PC-3 (cell line): ENCODE measurements at regions not wholly inside any gene's neighbourhood (a gene's known extent, or its start where the extent isn't known, plus 50 kb on each side); places are given as distances from the start of the nearest gene placed in this dataset.

ENCODE experiments used
- ATAC-seq: fragments of 200-7000 bp; cut with Tn5 transposase; 2 replicates; pipeline ENCODE4 v1.9.1; 2020; ENCODE audit warnings: mild to moderate bottlenecking, moderate library complexity
- BruUV-seq: library from RNA; stranded (reverse); fragments of 400-500 nt; replicated peaks from 2 replicates; lab custom pipeline; 2021; lab: Mats Ljungman, UMichigan
- CTCF ChIA-PET: fragments of 300-600 bp; sonication (Branson Sonifier 250); formaldehyde crosslinking; loops from one replicate; lab custom pipeline; 2022; ENCODE audit warnings: antibody characterized with exemption; lab: Charles Lee
- POLR2A ChIA-PET: fragments of 300-600 bp; sonication (Branson Sonifier 250); formaldehyde crosslinking; loops from one replicate; lab custom pipeline; 2022; ENCODE audit warnings: antibody characterized with exemption; ENCODE audit not compliant: unreplicated experiment; lab: Charles Lee
- DNase-seq: peaks from one replicate; pipeline ENCODE4 v3.0.0-alpha.2; 2015
- H2AFZ ChIP-seq: fragments of 300-600 bp; sonication (generic); 2 replicates; pipeline ENCODE4 v1.6.0; 2016; ENCODE audit warnings: antibody characterized with exemption, low read length
- H3F3A ChIP-seq: fragments of 300-600 bp; sonication (generic); one replicate; pipeline ENCODE4 v1.6.0; 2017; ENCODE audit warnings: antibody characterized with exemption, low read length, control low read depth, mild to moderate bottlenecking; ENCODE audit not compliant: unreplicated experiment
- H3K27ac ChIP-seq: fragments of 300-600 bp; sonication (generic); 2 replicates; pipeline ENCODE4 v1.5.1; 2016; ENCODE audit warnings: mild to moderate bottlenecking, low read length
- H3K27me3 ChIP-seq: fragments of 300-600 bp; sonication (generic); 2 replicates; pipeline ENCODE4 v1.6.1; 2016; ENCODE audit warnings: low read length, mixed read lengths
- H3K36me3 ChIP-seq: fragments of 300-600 bp; sonication (generic); 2 replicates; pipeline ENCODE4 v1.6.1; 2016; ENCODE audit warnings: low read depth, mixed run types, low read length, mixed read lengths
- H3K4me1 ChIP-seq: fragments of 300-600 bp; sonication (generic); 2 replicates; pipeline ENCODE4 v1.5.1; 2016; ENCODE audit warnings: low read length; ENCODE audit not compliant: insufficient read depth
- H3K4me2 ChIP-seq: fragments of 300-600 bp; sonication (generic); 2 replicates; pipeline ENCODE4 v1.6.0; 2016; ENCODE audit warnings: low read length
- H3K4me3 ChIP-seq: fragments of 300-600 bp; sonication (generic); 2 replicates; pipeline ENCODE4 v1.5.1; 2016; ENCODE audit warnings: mild to moderate bottlenecking, low read length, mixed read lengths
- H3K79me2 ChIP-seq: fragments of 300-600 bp; sonication (generic); 2 replicates; pipeline ENCODE4 v1.6.1; 2017; ENCODE audit warnings: low read length, mixed read lengths
- H3K9ac ChIP-seq: fragments of 300-600 bp; sonication (generic); 2 replicates; pipeline ENCODE4 v1.6.0; 2016; ENCODE audit warnings: mild to moderate bottlenecking, low read length
- H3K9me2 ChIP-seq: fragments of 300-600 bp; sonication (generic); replicated peaks from 2 replicates; pipeline ENCODE4 v1.6.1; 2016; ENCODE audit warnings: mixed run types, low read length, mixed read lengths
- H3K9me3 ChIP-seq: fragments of 300-600 bp; sonication (generic); 2 replicates; pipeline ENCODE4 v1.6.1; 2016; ENCODE audit warnings: low read length, mixed read lengths
- H4K20me1 ChIP-seq: fragments of 300-600 bp; sonication (generic); 2 replicates; pipeline ENCODE4 v1.6.1; 2016; ENCODE audit warnings: low read length, mixed read lengths
- CTCF ChIP-seq: fragments of 300-600 bp; sonication (generic); conservative IDR thresholded peaks from 2 replicates; pipeline ENCODE4 v1.5.1; 2017; ENCODE audit warnings: antibody characterized with exemption, low read depth, mild to moderate bottlenecking, low read length
- EZH2 ChIP-seq: fragments of 300-600 bp; sonication (generic); IDR thresholded peaks from one replicate; pipeline ENCODE4 v1.6.1; 2017; ENCODE audit warnings: antibody characterized with exemption, mild to moderate bottlenecking, low read length; ENCODE audit not compliant: unreplicated experiment
- EZH2phosphoT487 ChIP-seq: fragments of 300-600 bp; sonication (generic); IDR thresholded peaks from 2 replicates; pipeline ENCODE4 v1.6.1; 2018; ENCODE audit warnings: mild to moderate bottlenecking, antibody characterized with exemption, low read length, borderline replicate concordance
- intact Hi-C: fragments of 100-400 bp; cut with micrococcal nuclease; formaldehyde crosslinking; loops from 2 replicates; pipeline ENCODE4 v1.9.0; 2023

- Histone ChIP-seq H3K9me3 (no peaks in the 10 kb centered on the region), H3K27me3 (no peaks in the 10 kb centered on the region), H3K9ac (no peak overlapping the region), H3K4me2 (no peak overlapping the region), H3K4me1 (peaks cover 5% of the 10 kb centered on the region; the same call in 1 of the 2 replicates), H3K27ac (no peak overlapping the region), H3F3A (no peaks in the 10 kb centered on the region), H3K79me2 (no peaks in the 10 kb centered on the region), H3K4me3 (no peak overlapping the region), H3K36me3 (no peaks in the 10 kb centered on the region), H2AFZ (no peak overlapping the region), H4K20me1 (no peaks in the 10 kb centered on the region), H3K9me2 (no peaks in the 10 kb centered on the region)
- ATAC-seq: no peak
- BruUV-seq: no TSS peak
- ChIA-PET CTCF (no interaction called here), POLR2A (no interaction called here)
- no peak for DNase-seq
- intact Hi-C loops: no loop called here
- TF ChIP-seq CTCF (no peak), EZH2phosphoT487 (no peak), EZH2 (no peak)
Measured at GRCh38 chr5:18503797-18504328, 869.6 kb downstream of the TAF11L14 start.

- DNase-seq: peak; percentile 79
- no peaks in the 10 kb centered on the region for H3K9me2 ChIP-seq
- no peak overlapping the region for H3K9ac ChIP-seq
Measured at GRCh38 chr5:18507114-18507513, 872.9 kb downstream of the TAF11L14 start.

More at GRCh38 chr5:18507114-18507513, 872.9 kb downstream of the TAF11L14 start:
- H4K20me1 ChIP-seq: no peaks in the 10 kb centered on the region
- no peaks in the 10 kb centered on the region for H3K27me3 ChIP-seq
- no peaks in the 10 kb centered on the region for H3K36me3 ChIP-seq
- H3K9me3 ChIP-seq: no peaks in the 10 kb centered on the region
- no peak overlapping the region for H2AFZ ChIP-seq
- no peaks in the 10 kb centered on the region for H3K79me2 ChIP-seq
- intact Hi-C loops: no loop called here
- ATAC-seq: peak; percentile 96
- no peak overlapping the region for H3K27ac ChIP-seq
- H3K4me3 ChIP-seq: no peak overlapping the region
- no peaks in the 10 kb centered on the region for H3F3A ChIP-seq
- no peak overlapping the region for H3K4me2 ChIP-seq
- ChIA-PET CTCF (interaction anchor here (1.0 kb wide), 1 partner anchor 40 kb away, joined by 3 read pairs; no protein-coding TSS in a partner anchor), POLR2A (no interaction called here)
- no TSS peak for BruUV-seq
- TF ChIP-seq CTCF (no peak), EZH2phosphoT487 (no peak), EZH2 (no peak)
- H3K4me1 ChIP-seq: peaks cover 5% of the 10 kb centered on the region; the same call in 1 of the 2 replicates
